Activated CD8-positive, alpha-beta memory T cell treated with anti-CD3 and anti-CD28 coated beads for 1 hour (primary cell): ENCODE measurements at regions not wholly inside any gene's neighbourhood (a gene's known extent, or its start where the extent isn't known, plus 50 kb on each side); places are given as distances from the start of the nearest gene placed in this dataset.

Experiments used
- DNase-seq, 2 donors: peaks; one replicate each; pipeline ENCODE4 v3.0.0-alpha.2; 2020; ENCODE audit warnings: low read depth in 1 of 2; ENCODE audit errors: extremely low read depth in 1 of 2

DNA sequence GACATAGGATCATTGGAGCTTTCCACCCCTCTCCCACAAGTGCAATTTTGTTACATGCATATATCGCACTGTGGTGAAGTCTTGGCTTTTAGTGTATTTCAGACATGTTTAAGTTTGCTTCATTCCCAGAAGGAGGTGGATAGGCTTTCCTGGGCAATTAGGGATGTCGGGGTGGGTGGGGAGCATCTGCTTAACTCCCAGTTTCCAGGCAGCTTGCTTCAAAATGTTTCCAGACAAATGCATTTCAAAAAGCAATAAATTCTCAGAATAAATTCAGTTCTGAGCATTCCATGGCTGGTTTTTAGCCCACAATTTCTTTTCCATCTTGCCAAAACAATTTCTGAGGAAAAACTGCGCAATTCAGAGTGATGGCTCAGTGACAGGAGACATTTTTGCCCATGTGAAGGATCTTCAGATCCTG, 227.7 kb upstream of the ZPLD1 start:
- DNase-seq = no peak

DNA sequence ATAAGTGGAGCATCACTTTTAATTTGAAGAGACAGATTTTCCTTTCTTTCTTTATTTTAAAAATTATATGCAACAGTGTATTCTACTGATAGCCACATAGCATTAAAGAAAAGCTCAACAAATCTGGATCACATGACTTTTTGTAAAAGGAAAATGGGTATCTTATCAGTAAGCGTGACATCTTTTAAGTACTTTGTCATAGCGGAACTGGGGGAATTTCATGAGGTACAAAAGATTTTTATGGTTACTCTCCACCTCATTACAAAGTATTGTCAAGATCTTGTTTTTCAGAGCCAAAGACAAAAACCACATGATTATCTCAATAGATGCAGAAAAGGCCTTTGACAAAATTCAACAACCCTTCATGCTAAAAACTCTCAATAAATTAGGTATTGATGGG, 219.6 kb upstream of the ZPLD1 start:
- no peak for DNase-seq

GRCh38 chr3:102223132-102223531, 211.7 kb upstream of the ZPLD1 start:
- DNase-seq = no peak

DNA sequence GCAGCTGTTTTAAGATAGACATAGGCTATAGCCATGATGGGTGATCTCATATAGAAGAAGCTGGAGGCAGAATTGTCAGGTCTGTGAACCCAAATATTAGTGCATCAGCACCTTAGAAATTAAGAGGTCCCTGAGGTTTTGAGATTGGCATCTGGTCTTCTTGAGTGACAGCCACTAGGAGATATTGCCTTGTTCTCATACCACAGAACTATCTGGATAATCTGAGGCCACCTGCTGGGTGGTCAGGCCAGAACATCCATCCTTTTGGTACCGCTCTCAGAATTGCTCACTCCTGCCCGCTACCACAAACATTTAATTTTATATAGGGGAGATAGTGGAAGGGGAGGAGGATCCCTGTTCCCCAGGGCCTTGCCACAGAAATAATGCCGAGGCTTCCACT, 210.6 kb upstream of the ZPLD1 start:
- DNase-seq = no peak

DNA sequence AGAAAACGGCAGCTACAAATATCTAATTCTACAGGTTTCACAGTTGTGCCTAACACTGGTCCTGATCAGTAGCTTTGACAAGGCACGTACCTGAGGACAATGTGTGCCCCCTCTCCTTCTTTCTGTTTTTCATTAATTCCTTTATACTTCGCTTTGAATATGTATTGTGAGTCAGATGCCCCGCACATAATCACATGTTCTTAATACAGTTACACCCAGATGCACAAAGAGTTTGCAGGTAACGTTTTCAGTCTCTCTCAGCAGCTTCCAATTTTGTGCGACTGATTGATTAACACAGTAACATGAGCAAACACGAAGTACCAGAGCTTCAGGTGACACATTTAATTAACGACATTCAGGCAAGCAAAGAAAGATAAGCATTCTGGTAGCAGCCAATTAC, 209.8 kb upstream of the ZPLD1 start:
- no peak for DNase-seq

DNA sequence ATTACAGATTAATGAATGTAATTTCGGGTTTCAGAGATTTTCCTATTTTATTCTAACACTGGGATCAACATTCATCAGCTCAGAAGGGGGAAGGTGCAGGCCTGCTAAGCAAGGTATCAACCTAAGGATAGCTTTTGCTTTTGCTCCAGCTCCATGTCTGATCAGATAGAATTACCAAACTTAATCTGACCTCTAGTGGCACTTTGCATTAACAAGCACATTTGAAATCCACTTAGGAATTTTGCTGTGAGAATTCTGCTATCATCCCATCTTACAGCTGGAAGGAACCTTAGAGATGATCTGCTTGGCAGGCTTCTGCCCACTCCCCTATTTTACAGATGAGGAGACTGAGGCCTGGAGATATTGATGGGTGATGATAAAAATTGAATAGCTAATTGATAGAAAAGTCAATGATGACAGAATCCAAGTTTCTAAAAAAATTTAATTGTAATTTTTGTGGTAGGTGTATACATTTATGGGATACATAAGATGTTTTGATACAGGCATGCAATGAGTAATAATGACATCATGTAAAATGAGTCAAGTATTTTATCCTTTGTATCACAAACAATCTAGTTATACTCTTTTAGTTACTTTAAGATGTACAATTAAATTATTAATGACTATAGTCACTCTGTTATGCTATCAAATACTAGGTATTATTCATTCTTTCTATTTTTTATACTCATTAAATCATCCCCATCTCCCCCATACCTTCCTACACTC, 209.2 kb upstream of the ZPLD1 start:
- DNase-seq = no peak

- no peak for DNase-seq
Measured at GRCh38 chr3:102226463-102226862, 208.4 kb upstream of the ZPLD1 start.

DNA sequence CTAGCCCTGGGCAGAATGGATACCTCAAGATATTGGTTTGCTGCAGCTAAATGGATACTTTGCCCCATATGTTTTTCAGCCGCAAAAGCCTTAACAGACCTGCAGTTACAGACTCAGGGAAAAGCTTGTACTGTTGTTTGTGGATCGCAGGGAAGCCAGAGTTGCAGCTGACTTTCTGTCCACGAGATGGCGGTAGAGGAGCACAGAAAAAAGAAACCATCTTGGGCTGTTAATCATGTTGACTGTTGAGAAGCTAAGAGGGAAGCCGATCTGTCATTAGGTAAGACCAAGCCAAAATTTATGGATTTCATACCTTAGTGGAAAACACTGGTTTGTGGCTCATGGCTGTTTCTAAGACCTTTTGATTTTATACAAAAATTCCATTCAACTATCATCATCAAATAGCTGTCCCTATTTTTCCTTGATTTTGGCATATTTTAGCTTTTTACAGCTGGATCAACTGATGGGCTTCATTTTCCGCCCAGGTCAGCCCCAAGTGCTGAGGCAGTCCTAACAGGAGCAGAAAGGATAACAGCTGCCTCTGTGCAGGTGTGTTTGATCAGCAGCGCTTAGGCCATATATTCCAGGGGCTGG, 205.7 kb upstream of the ZPLD1 start:
- peak; percentile 28 to 42 for DNase-seq

DNA sequence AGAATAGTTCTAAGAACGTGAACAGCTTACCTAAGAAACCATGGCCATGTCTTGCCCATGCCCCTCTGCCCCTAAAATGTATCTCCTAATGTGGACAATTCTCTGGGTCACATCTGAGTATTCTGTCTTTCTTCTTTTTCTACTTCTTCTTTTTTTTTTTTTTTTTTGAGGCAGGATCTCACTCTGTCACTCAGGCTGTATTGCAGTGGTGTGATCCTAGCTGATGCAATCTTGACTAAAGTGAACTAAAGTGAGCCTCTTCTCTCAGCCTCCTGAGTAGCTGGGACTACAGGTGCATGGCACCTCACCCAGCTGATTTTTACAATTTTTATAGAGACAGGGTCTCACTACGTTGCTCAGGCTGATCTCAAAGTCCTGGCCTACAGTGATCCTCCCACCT, 204.8 kb upstream of the ZPLD1 start:
- DNase-seq = no peak

DNA sequence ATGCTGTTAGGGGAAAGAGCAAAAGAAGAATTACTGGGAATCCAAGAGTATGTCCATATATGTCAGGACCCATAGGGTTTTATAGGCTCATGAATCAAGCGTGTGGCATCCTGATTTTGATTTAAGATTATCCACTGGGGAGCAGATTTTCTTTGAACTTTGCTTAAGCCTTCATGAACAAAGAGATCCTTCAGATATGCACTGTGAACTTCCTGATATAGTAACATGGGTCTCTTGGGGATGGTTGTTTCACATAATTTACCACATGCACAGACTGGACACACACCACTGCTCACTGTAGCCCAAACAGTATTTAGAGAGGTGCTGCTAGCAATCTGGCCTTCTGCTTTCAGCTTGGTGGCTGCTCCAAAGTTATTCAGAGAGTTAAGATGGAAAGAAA, 200.9 kb upstream of the ZPLD1 start:
- DNase-seq = no peak

DNA sequence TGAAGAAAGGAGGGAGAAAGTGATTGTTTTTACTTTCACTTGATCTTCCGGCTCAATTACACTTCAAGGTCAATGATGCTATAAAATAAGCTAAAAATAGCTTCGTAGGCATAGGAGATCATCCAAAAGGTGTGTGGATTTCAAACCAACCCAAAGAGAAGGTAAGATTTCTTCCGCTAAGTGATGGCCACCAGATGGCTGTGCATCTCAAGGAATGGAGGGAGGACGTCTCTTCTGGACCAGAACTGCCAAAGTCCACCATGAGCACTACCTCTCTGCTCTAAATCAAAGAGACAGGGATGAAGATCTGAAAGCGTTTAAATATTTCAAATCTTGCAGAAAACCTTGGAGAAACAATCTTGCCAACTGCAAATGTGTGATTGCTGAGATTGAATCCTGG, 199.1 kb upstream of the ZPLD1 start:
- no peak for DNase-seq

DNA sequence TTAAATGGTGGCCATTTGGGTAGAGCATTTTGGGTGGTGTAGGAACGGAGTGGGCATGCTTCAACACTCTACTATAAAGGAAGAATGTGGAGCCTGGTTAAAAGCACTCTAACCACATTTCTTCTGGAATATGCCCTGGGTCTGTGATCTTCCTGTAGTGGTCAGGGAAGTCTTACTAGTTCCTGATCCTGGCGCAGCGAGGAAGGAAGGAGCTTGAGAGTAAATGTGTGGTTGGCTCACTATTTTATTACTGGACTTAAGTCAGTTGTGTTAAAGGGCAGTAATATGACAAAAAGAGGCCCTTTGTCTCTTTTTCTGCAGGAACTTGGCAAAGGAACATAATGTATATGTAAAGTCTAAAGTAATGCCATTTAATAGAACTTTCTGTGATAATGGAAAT, 197.6 kb upstream of the ZPLD1 start:
- DNase-seq = no peak

- no peak for DNase-seq
Measured at GRCh38 chr3:102237838-102238237, 197.0 kb upstream of the ZPLD1 start.

DNA sequence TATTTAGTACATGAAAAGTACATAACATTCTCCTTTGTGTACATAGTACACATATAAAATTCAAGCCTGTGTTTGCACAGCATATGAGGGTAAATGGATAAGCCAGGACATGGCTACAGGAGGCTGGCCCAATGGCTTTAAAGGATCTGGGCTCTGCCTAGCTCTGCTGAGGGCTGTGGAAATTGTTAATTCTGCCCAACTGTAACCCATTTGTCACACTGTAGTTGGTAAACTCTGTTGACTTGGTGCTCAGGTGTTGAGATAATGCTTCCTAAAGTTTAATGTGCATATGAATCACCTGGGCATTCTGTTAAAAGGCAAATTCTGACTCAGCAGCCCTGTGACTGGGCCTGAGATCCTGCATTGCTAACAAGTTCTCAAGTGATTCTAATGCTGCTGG, 196.5 kb upstream of the ZPLD1 start:
- DNase-seq = no peak

DNA sequence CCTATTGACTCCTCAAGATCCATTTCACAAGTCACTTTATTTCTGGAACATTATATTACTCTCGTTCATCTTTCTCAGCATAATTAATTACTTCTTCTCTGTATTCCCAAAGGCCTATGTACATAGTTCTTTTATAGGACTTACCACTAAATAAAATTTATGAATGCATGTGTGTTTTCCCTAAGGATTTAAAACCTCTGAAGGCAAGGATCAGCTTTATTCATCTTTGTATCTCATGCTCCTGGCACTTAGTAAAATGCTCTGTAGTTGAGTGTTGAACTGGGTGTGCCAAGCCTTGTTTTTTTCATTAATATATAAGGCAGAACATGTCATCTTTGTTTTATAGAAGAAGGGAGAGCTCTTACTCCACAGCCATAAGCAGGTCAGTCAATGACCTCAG, 194.1 kb upstream of the ZPLD1 start:
- DNase-seq = no peak

GRCh38 chr3:102248981-102249705, 185.7 kb upstream of the ZPLD1 start:
- DNase-seq = no peak

- DNase-seq = no peak
Measured at GRCh38 chr3:102255736-102256135, 179.1 kb upstream of the ZPLD1 start.

DNA sequence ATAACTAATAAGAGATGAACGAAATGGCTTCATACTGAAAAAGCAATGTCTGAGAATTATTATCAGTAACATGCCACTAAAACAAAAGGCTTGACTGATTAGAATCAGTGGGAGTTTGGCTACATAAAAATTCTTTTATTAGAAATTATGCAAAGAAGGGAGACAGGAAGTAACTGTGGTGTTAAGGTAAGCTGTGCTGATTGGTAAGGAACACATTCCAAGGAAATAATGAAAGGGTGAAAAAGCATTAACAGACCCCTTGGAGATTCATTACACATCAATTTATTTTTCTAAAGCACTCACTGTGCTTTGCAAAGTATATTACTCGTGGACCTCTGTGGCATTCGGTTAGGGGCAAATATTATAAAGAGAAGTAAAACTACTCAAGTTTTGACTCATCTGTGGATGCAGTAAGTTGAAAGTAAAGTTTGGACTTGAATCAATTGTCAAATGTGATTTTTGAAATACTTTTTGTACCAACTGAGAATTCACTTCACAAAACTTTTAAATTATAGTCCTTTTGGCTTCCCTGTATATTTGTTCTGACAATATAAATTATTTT, 176.1 kb upstream of the ZPLD1 start:
- DNase-seq = no peak

DNA sequence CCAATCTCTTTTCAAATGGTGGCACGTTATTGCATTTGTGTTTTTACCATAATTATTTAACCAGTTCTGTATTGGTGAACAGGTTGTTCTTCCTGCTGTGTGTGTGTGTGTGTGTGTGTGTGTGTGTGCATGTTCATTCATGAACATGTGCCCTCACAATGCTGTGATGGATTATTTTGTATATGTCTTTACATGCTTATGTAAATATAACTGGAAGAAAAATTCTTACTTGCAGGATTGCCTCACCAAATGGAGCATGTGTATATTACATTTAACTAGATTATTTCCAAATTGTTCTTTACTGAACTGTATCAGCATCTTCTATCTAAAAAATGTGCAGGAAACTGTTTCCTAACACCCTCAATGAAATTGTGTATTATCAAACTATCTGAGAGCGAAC, 175.2 kb upstream of the ZPLD1 start:
- no peak for DNase-seq

DNA sequence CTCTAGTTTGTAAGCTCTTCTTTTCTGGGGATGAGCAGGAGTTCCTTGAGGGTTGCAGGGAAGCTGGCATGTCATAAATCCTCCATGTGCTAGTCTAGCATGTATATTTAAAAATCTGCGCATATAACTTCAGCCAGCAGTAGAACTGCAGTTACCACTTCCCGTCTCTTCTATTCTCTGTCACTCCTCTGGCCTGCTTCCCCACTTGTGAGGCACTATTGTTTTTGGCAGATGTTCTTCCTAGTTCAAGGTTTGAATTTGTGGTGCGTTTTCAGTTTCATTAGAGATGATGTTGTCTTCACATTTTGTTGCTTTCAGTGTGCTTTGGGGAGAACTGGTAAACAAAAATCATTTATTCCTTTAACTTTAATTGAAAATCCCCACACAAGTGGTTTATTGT, 169.1 kb upstream of the ZPLD1 start:
- no peak for DNase-seq

DNA sequence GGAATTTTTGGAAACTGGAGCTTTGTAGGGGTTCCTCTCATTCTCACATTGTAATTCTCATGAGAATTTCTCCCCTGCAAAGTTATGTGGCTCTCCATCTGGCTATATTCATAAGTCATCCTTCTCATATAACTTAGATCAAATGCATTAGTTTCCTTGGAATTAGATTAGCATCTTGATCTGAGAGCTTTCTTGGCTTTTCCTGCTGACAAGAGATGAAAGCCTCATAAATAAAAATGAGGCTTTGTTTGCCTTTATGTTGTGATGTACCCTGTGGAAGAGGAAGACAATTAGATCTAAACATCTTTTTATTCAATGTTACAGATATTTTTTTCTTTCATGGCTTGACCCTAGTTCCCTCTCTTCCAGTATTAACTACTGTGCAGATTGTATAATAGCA, 165.4 kb upstream of the ZPLD1 start:
- DNase-seq = no peak

GRCh38 chr3:102290241-102290640, 144.6 kb upstream of the ZPLD1 start:
- DNase-seq = no peak
